HG03571 (cell line): ENCODE measurements at regions not wholly inside any gene's neighbourhood (a gene's known extent, or its start where the extent isn't known, plus 50 kb on each side); places are given as distances from the start of the nearest gene placed in this dataset.
"Not testable (repeated sequence)": the region's sequence is repeated elsewhere in the genome, so short reads cannot be mapped to it uniquely, and the experiment has no call there.

Experiments
- ATAC-seq: cut with Tn5 transposase; IDR thresholded peaks from one replicate; pipeline ENCODE4 v1.9.1; 2021; ENCODE audit not compliant: unreplicated experiment

DNA sequence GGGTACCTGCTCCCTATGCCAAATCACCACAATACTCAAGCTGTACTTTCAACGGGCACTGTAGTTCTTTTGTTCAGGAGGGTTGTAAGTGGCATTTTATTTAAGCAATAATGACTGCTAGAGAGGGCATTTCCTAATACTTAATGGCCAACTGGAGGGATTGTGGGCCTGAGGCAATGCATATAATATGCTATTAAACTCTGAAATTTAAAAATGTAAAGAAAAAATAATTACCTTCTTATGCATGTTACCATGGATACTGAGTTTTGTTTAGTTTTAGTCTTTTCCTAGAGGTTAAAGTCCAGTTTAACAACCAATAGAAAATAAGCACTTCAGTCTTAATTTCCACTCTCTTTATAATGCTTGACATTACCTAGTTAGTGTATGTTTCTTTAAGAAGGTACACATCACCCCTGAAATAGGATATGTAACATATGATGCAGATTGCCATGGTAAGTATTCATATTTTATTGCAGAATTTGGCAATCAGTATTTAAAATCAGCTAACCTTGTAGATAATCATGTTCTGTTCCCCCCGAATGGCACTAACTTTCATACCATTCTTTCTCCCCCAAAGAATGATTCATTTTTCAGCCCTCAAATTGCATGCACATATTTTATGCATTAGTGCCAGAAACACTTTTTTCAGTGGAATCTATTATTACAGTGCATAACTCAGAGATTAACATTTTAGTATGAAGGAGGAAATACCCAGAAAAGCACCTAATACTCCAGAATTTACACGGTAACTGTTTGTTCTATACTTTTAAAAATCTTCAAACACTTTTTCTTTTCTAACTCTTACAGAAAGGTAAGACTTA is 90.3 kb upstream of the ZNF438 start:
- ATAC-seq, result no peak

DNA sequence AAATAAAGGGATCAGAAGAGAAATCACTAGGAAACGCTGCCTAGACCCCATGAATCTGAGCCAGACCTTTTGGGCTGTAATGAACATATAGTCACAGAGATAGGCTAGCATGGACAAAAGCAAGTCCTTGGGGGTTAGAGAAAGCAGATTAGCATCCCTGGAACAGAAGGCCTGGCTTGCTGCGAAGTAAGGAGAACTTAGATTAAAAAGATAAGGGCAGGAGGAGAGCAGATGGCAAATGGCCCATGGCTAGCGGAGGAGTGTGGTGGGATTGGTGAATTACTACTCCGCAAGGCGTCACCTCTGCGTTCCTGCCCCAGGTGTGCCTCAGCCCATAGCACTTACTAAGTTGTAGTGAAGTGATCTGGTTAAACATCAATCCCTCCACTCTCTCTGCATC is 92.3 kb upstream of the ZNF438 start:
- no peak for ATAC-seq

DNA sequence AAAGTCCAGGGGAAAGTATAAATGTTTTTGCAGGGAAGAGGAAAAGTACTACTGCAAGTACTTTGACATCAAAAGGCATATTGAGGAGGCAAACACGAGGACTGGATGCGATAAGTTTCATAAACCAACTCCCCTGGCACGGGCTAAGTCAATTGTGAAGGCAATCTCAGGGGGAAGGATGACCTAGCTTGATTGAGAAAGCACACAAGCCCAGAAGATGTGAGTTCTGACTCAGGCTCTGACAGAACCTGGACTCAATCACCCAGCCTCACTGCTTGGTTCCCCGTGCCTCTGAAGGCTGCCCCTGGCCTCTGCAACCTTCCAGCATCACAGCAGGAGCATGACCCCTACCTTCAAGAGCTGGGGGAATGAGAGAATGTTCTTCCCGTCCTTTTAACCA is 93.2 kb upstream of the ZNF438 start:
- ATAC-seq, result no peak

DNA sequence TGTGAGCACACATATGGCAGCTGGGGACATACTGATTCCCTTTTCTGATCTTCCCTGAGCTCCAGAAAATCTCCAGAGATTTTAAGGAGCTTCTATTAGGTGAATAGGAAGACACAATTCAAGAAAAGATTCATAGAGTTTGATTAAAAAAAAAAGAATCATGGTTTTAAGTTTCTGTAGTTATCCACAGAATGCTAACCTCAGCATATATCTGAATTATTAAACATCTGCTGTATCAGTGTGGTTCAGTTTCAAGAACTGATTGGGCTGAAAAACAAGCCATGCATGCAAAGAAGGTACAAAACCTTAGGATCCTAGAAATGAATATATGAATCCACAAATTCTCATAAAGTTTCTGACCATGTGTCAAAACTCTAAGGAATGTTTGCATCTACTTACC is 94.1 kb upstream of the ZNF438 start:
- no peak for ATAC-seq

DNA sequence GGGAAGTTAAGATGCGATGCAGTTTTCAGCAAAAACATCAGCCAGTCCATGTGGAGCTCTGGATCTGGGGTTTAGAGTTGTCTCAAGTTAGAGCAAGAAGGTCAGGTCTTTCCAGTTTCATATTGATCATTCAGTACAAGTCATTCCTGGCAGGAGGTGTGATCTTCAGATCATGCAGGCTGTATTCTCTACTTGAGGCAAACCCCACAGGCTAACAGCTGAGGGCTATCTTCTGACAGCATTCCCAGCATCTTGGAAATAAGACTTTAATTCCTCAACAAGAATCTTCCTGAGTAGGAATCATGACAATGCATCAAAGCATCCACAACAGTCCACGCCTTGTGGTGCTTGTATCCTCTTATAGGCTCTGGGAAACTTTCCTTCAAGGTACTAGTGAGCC is 94.9 kb upstream of the ZNF438 start:
- ATAC-seq, result no peak

DNA sequence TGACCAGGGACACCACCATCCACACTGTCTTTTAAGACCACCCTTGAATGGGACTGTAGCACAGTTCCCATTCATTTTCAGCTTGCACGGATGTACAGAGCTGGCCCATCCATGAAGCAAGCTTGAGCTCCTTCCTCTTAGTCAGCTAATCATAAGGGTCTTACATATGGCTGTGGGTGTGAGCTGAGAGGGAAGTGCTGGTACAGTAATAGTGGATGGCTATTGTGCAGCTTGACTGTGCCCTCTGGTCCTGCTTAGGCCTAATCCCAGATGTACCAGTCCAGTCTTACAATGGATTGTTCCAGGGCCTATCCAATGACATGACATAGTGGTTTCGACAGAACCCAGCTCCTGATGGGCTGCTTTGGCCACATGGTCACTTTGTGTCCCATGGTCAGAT is 96.9 kb upstream of the ZNF438 start:
- ATAC-seq, result no peak

DNA sequence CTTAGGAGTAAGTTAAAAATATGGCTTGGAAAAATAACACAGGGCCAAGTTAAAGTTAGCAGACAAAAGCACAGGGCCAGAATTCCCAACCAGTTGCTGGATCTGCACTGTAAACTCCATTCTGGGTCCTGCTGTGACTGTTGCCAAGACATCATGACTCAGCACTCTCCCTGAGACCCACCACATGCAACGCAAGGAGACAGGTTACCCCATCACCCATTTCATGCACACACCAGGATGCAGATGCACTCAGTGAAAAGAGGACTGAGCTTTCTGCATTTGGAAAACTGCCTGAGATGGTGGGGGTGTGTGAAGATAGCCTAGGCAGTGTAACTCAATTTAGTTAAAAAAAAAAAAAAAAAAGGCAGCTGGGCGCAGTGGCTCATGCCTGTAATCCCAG is 97.6 kb upstream of the ZNF438 start:
- ATAC-seq, result no peak

DNA sequence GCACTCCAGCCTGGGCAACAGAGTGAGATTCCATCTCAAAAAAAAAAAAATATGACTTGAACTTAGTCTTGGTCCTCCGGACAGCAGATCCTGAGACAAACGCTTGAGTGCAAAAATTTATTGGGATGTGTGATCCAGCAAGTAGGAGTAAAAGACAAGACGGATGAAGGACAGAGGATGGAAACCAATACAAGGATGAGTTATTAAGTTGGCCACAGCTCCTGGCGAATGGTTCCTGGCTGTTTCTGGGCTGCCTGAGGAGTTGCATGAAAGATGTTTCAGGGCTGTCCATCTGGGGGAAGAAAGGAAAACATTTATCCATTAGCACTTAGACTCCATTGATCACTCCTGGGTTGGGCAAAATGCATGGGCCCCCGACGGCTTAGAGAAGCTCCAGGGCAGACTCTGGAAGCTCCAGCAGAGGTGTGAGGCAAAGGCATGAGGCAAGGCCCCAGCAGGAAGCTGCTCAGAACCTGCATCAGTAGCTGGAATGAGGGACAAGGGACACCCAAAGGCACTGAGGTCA is 98.3 kb upstream of the ZNF438 start:
- ATAC-seq, result no peak

DNA sequence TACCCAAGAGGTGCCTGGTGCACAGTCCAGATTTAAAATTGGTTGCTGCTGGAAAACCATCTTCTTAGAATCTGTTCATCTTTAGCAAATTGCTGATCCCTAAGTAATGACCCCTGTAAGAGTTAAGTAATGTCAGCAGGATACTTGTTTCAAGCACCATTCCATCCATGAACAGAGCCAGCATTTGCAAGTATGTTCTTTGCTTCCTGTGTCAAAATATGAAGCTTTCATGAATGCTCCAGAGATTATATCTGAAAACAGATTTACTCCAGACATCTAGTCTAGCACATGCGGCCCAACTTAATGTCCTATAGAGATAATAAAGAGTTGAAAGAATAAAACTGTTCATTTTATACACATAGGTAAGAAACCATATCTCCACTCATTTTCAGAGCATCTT is 98.7 kb upstream of the ZNF438 start:
- ATAC-seq, result no peak

DNA sequence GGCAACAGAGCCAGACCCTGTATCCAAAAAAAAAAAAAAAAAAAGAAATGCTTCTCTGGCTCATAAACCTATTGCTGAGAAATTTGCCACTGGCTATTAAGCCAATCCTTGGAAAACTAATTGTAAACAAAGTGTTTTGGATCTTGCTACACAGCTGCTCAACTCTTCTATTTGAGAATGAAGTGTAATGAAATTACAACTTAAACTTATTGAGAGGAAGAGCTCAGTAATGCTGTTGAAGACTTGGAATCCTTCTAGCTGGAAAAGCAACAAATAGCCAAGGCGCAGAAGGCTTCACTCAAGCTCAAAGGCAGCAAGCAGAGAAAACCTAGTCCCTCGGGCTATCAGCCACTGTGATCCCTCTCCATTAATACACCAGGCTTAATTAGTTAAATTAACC is 99.6 kb upstream of the ZNF438 start:
- no peak for ATAC-seq

DNA sequence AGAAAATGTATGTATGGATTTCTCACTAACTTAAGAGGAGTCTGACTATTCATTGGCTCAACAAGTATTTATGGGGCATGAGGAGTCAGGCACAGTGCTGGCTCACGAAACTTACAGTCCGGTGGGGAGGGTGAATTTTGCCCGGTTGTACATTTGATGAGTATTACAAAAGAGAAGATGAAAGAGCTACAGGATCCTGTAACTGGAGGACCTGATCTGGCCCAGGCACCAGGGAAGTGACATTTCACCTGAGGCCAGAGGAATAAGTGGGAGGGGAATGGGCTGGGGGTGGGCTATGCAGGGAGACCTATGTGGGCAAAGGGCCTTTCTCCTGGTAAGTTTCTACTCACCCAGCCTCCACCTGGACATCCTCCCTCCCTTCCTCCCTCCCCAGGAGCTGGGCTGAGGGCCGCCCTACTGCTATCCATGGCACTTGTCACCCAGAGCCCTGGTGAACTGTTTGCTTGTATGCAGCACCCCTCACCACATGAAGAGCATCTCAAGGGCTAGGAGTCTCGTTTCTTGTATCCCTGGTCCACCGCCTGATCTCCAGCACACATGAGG is 101.1 kb upstream of the ZNF438 start:
- no peak for ATAC-seq

DNA sequence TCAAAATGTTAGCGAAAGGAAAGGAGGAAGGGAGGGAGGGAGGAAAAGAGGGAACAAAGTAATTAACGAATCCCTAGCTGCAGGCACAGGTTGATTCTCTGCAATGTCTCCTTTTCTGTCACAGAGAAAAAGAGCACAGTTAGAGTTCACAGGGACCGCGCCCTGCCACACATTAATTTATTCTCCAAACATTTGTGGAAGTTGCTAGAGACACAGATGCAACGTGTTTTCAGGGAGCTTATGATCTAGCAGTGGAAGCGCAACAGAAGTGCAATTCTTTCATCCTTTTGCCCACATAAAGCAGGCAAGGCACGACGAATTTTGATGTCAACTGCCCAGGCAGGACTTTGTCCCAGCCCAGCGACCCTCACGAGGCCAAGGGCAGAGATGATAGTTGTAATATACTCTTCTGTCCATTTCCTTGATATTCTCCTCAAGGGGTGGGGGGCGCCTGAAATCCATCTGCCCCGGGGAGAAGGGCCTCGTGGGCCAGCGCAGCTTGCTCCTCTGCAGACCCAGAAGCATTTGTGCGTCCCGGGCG is 101.7 kb upstream of the ZNF438 start:
- ATAC-seq, result no peak

DNA sequence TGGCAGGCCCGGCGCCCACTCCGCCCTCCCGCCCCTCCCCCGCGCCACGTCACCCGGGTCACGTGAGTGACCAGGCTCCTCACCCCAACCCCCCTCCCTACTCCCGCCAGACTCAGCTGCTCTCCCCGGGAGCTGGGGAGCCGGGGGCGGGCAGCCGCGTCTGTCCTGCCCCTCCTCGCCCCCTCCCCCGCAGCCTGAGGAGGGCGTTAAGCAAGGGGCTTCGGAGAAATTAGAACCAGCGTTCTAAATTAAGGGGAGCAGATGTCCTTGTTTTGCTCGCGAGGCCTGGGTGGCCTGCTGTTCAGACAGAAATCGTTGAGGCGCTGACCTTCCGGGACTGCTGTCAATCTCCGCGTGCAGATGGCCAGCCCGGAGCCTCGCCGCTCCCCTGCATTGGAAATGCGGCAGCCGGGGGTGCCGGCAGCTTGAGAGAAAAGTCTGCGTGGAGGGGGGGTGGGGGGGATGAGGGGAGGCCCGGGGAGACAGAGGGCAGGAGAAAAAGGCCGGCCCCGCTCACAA is 102.2 kb upstream of the ZNF438 start:
- ATAC-seq, result no peak

DNA sequence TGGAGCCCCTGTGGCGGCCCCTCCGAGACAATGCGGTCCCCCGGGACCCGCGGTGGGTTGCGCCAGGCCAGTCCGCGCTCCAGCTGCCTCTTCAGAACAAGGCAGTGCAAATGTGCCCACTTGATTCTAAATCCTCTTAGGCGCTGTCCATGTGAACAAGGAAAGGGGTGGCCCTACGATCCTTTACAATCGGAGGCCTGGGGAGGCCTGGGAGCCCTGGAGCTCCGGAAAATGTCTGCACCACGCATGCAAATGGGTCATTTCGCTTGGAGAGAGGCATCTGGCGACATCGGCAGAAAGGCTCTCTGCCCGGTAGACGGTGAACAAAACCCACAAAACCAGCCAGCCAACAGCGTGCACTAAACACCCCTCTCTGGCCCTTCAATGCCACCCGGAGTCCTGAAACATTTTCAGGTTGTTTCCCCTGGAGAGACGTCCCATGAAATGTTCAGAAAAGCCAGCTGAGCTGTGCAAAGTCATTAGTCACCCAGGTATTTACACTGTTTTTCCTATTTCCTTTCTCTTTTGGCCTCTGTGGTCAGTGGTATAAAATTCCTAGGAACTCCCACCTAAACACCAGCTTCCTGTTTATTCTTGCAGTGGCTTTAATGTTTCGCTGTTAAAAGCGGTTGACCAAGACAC is 102.8 kb upstream of the ZNF438 start:
- no peak for ATAC-seq

DNA sequence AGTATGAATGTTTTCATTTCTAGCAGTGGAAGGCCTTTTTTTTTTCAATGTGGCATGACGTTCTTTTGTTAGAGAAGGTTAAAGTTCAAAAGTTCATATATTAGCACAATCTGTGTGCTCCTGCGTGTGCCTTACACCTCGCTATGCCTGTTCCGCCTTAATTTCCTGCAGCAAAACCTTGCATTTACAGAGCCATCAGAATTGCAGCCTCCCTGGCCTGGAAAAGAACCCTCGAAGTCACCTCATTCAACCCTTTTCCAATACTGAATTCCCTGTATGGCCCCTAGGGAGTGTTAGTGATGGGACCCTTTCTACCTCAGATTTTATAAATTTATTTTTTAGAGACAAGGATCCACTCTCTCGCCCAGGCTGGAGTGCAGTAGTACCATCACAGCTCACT is 103.5 kb upstream of the ZNF438 start:
- no peak for ATAC-seq

DNA sequence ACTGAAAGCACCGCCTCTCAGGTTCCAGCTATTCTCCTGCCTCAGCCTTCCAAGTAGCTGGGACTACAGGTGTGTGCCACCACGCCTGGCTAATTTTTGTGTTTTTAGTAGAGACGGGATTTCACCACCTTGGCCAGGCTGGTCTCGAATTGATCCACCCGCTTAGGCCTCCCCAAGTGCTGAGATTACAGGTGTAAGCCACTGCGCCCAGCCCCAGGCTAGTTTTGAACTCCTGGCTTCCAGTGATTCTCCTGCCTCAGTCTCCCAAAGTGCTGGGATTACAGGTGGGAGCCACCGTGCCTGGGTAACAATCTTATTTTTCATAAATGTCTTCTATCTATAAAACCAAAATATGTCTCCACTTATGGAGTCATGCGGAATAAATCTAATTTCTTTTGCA is 104.1 kb upstream of the ZNF438 start:
- not testable (repeated sequence) for ATAC-seq

DNA sequence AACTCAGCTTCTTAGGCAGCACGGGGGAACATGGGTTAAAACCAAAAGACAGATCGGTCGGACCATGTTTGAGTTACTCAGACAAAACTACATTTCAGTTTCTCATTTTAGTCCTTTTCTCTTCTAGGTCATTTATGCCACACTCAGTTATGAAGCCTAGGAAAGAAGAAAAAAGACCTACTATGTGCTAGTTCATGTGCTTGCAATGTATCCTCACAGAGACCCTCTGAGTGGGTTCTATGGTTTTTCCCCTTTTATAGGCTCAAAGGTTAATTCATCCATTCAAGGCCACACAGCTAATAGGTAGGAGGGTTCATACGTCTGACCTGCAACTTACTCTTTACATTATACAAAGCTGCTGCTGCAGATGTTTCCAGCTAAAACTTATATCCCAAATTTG is 104.7 kb upstream of the ZNF438 start:
- ATAC-seq, result no peak

DNA sequence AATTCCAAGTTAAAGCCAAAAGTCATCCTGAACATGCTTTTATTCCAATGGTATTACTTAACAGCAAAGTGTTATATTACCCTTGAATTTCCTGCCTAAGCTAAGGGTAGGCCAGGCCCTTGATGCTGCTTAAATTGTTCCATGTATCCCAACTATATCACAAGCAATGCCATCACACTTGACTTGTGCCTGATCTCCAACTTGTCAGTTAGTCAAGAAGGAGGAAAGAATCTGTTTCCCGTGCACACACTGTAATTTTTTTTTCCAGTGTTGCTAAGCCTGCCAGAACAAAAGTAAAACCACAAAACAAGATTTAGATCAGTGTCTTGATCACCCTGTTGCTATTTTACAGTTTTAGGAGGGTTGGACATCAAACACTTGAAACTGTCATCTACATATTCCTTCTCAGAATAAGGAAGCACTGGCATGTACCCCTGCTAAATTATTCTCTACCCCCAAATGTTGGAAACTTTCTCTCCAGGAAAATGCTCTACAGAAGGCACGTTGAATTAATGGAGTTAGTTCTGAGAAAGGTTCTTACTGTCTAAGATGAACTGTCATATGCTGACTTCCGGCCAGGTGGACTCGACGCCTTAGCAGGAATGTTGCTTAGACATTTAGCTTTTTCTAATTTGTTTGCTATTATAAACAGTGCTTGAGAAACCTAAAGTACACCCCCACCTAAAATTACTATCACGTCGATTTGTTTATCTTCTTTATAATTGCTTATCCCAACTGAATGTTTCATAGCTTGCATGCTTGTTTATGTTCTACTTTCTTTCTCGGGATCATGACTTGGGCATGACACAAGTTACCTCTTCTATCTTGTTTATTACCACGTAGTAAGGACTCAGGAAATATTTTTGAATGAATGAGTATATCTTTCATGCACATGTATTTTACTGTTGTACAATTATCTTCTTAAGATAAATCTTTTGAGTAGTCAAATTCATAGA is 105.5 kb upstream of the ZNF438 start:
- ATAC-seq, result no peak

DNA sequence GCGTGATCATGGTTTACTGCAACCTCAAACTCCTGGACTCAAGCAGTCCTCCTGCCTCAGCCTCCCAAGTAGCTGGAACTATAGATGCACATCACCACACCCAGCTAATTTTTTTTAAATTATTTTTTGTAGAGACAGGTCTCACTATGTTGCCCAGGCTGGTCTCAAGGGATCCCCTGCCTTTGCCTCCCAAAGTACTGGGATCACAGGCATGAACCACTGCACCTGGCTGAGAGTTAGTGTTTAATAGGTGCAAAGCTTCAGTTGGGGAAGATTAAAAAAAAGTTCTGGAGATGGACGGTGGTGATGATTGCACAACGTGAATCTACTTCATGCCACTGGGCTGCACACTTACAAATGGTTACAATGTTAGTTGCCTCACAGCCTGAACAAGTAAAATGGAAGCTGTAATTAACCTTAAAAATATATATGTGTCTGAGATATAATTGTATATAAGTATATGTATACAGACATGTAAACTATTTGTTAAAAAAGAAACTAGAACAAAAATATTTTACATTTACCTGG is 106.4 kb upstream of the ZNF438 start:
- no peak for ATAC-seq

DNA sequence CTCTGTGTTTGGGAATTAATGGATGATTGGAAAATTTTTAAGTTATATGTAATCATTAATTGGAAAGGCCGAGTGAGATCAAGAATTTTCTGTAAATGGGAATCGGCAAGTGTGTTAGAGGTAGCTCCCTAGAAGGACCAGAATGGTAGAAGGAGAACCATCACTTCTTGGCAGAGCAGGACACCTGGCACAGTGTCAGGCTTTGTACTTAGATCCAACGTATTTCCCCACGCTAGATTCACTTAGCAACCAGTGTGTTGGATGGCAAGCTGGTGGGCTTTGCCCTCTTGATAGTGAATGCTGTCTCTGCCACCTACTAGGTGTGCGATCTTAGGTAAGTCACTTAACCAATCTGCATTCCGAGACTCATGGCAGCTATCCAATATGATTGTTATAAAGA is 107.8 kb upstream of the ZNF438 start:
- no peak for ATAC-seq
